ENCODE measurements at regions not wholly inside any gene's neighbourhood (a gene's known extent, or its start where the extent isn't known, plus 50 kb on each side); places are given as distances from the start of the nearest gene placed in this dataset.
"Not testable (repeated sequence)": the region's sequence is repeated elsewhere in the genome, so short reads cannot be mapped to it uniquely, and the experiment has no call there.

GRCh38 chr15:79156704-79157375 is 66.3 kb upstream of the RASGRF1 start:
- no peak for DNase-seq (ENCODE audit: low read depth in 2 of 2)

GRCh38 chr15:79154483-79155135 is 64.0 kb upstream of the RASGRF1 start:
- no peak for DNase-seq (ENCODE audit: low read depth in 2 of 2)

GRCh38 chr15:79144290-79144689 is 53.7 kb upstream of the RASGRF1 start:
- not testable (repeated sequence) for DNase-seq (ENCODE audit: low read depth in 2 of 2)

GRCh38 chr15:79140846-79141570 is 50.4 kb upstream of the RASGRF1 start:
- DNase-seq (ENCODE audit: low read depth in 2 of 2), result no peak

All from stimulated activated CD8-positive, alpha-beta memory T cell treated with anti-CD3 and anti-CD28 coated beads, Interleukin-7, amount 100 ng/mL, for 1 hour (primary cell).